Mammary epithelial cell (primary cell): ENCODE measurements at regions not wholly inside any gene's neighbourhood (a gene's known extent, or its start where the extent isn't known, plus 50 kb on each side); places are given as distances from the start of the nearest gene placed in this dataset.
"Not testable (repeated sequence)": the region's sequence is repeated elsewhere in the genome, so short reads cannot be mapped to it uniquely, and the experiment has no call there.

Experiments
- EZH2 ChIP-seq: IDR thresholded peaks from 2 replicates; pipeline ENCODE4 v1.6.1; 2012; ENCODE audit warnings: low read length, inconsistent platforms, borderline replicate concordance
- TF ChIP-seq, protein P1 (sequence below), 2 donors: IDR thresholded peaks in 1 of 2; conservative IDR thresholded peaks in 1 of 2; 2 replicates each; pipeline ENCODE4 v1.5.1; 2011 to 2012; ENCODE audit warnings: inconsistent platforms in 2 of 2, low read length in 2 of 2, mild to moderate bottlenecking in 2 of 2, control low read depth in 1 of 2, low read depth in 1 of 2; ENCODE audit not compliant: insufficient read depth in 1 of 2; ENCODE audit errors: extremely low read depth in 1 of 2

DNA sequence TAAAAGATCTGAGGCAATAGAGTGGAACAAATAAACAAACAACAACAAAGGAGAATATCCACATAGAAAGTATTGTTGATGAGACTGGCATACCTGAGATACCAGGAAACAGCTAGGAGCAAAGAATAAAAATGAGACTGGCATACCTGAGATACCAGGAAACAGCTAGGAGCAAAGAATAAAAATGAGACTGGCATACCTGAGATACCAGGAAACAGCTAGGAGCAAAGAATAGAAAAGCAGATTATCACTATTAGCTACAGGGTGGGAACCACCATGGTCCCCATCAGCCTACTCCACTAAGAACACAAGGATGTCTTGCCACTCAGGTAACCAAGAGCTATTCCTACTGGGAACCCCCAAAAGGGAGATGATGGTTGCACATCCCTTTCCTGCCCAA is 230.2 kb upstream of the MMS22L start:
- TF ChIP-seq, protein P1, sequence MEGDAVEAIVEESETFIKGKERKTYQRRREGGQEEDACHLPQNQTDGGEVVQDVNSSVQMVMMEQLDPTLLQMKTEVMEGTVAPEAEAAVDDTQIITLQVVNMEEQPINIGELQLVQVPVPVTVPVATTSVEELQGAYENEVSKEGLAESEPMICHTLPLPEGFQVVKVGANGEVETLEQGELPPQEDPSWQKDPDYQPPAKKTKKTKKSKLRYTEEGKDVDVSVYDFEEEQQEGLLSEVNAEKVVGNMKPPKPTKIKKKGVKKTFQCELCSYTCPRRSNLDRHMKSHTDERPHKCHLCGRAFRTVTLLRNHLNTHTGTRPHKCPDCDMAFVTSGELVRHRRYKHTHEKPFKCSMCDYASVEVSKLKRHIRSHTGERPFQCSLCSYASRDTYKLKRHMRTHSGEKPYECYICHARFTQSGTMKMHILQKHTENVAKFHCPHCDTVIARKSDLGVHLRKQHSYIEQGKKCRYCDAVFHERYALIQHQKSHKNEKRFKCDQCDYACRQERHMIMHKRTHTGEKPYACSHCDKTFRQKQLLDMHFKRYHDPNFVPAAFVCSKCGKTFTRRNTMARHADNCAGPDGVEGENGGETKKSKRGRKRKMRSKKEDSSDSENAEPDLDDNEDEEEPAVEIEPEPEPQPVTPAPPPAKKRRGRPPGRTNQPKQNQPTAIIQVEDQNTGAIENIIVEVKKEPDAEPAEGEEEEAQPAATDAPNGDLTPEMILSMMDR (conservative IDR thresholded peaks at IDR 0.05 in 1 of 2, IDR thresholded peaks at IDR 0.05 in 1 of 2; ENCODE audit: extremely low read depth in 1 of 2, insufficient read depth in 1 of 2, low read depth in 1 of 2, low read length in 2 of 2) = not testable (repeated sequence)
- not testable (repeated sequence) for TF ChIP-seq EZH2
